Tibial nerve (tissue), 4 donors: ENCODE measurements at regions not wholly inside any gene's neighbourhood (a gene's known extent, or its start where the extent isn't known, plus 50 kb on each side); places are given as distances from the start of the nearest gene placed in this dataset.

ENCODE experiments used
- DNase-seq, 2 donors: peaks; one replicate each; pipeline ENCODE4 v3.0.0-alpha.2; 2019; ENCODE audit warnings: low spot score in 2 of 2
- H3K27ac ChIP-seq, 4 donors: fragments of 200-600 bp; sonication (generic) in 3 of 4; one replicate each; pipeline ENCODE4 v1.5.1; 2017 to 2019; ENCODE audit warnings: mild to moderate bottlenecking in 1 of 4
- H3K27me3 ChIP-seq, 2 donors: fragments of 200-600 bp; sonication (generic) in 1 of 2; one replicate each; pipeline versions ENCODE4 v1.5.1 to v1.6.0; 2017 to 2019
- H3K36me3 ChIP-seq, 3 donors: fragments of 200-600 bp; sonication (generic); one replicate each; pipeline ENCODE4 v1.5.1; 2018 to 2019
- H3K4me1 ChIP-seq, 4 donors: fragments of 200-600 bp; sonication (generic) in 3 of 4; one replicate each; pipeline ENCODE4 v1.5.1; 2017 to 2019
- H3K4me3 ChIP-seq, 4 donors: fragments of 200-600 bp; sonication (generic) in 3 of 4; one replicate each; pipeline ENCODE4 v1.5.1; 2017 to 2019; ENCODE audit warnings: mild to moderate bottlenecking in 1 of 4, moderate library complexity in 1 of 4
- H3K9me3 ChIP-seq, 4 donors: fragments of 200-600 bp; sonication (generic) in 3 of 4; one replicate each; pipeline ENCODE4 v1.5.1; 2017 to 2019
- CTCF ChIP-seq, 5 experiments: fragments of 200-600 bp in 3 of 5; fragments of 450-650 bp in 2 of 5; sonication (generic) in 3 of 5; IDR thresholded peaks; one replicate each; pipeline ENCODE4 v1.5.1; 2016 to 2019; ENCODE audit warnings: antibody characterized with exemption in 5 of 5, mild to moderate bottlenecking in 3 of 5, moderate library complexity in 2 of 5
- EP300 ChIP-seq, 2 donors: sonication (generic); formaldehyde crosslinking; IDR thresholded peaks; one replicate each; pipeline ENCODE4 v1.6.1; 2017; ENCODE audit warnings: antibody characterized with exemption in 2 of 2, mild to moderate bottlenecking in 1 of 2
- POLR2A ChIP-seq, 2 donors: fragments of 450-650 bp; IDR thresholded peaks; one replicate each; pipeline ENCODE4 v1.6.1; 2017; ENCODE audit warnings: antibody characterized with exemption in 2 of 2, mild to moderate bottlenecking in 2 of 2, moderate library complexity in 2 of 2
- WGBS, 2 donors: methylation state at CpG; one replicate each; pipeline ENCODE4 v1.1.5; 2018; 5-methylcytosine and 5-hydroxymethylcytosine counted together

GRCh38 chr6:165967810-165968407, 199.7 kb downstream of the TBXT start:
- TF ChIP-seq POLR2A (IDR thresholded peaks at IDR 0.05) (no peak), EP300 (IDR thresholded peaks at IDR 0.05) (no peak), CTCF (IDR thresholded peaks at IDR 0.05) (no peak)
- Histone ChIP-seq H3K36me3 (no peaks in the 10 kb centered on the region), H3K27ac (no peak overlapping the region), H3K27me3 (no peaks in the 10 kb centered on the region), H3K4me1 (no peaks in the 10 kb centered on the region), H3K4me3 (no peak overlapping the region), H3K9me3 (no peaks in the 10 kb centered on the region)
- no peak for DNase-seq
- WGBS, 2 donors, result 88 to 95% methylated on average over 5 of the region's 5 CpGs

GRCh38 chr6:165963750-165964149, 203.9 kb downstream of the TBXT start:
- Histone ChIP-seq H3K4me3 (no peak overlapping the region), H3K27me3 (no peaks in the 10 kb centered on the region), H3K36me3 (no peaks in the 10 kb centered on the region), H3K9me3 (no peaks in the 10 kb centered on the region), H3K4me1 (no peaks in the 10 kb centered on the region), H3K27ac (no peak overlapping the region)
- 72 to 79% methylated on average over 6 of the region's 6 CpGs for WGBS, 2 donors
- DNase-seq, result no peak
- TF ChIP-seq CTCF (IDR thresholded peaks at IDR 0.05) (no peak), EP300 (IDR thresholded peaks at IDR 0.05) (no peak), POLR2A (IDR thresholded peaks at IDR 0.05) (no peak)

GRCh38 chr6:165962366-165962765, 205.3 kb downstream of the TBXT start:
- Histone ChIP-seq H3K36me3 (no peaks in the 10 kb centered on the region), H3K4me3 (no peak overlapping the region), H3K4me1 (no peaks in the 10 kb centered on the region), H3K9me3 (no peaks in the 10 kb centered on the region), H3K27me3 (no peaks in the 10 kb centered on the region), H3K27ac (no peak overlapping the region)
- WGBS, 2 donors, result 69 to 78% methylated on average over 7 of the region's 7 CpGs
- TF ChIP-seq CTCF (IDR thresholded peaks at IDR 0.05) (no peak), POLR2A (IDR thresholded peaks at IDR 0.05) (no peak), EP300 (IDR thresholded peaks at IDR 0.05) (no peak)
- no peak for DNase-seq

- DNase-seq, result no peak
- no peak overlapping the region for H3K4me3 ChIP-seq
- TF ChIP-seq CTCF (IDR thresholded peaks at IDR 0.05) (no peak), EP300 (IDR thresholded peaks at IDR 0.05) (no peak), POLR2A (IDR thresholded peaks at IDR 0.05) (no peak)
- H3K4me1 ChIP-seq, result no peaks in the 10 kb centered on the region
- H3K27ac ChIP-seq, result no peak overlapping the region
- WGBS, 2 donors, result 80 to 86% methylated on average over 12 of the region's 12 CpGs
- H3K36me3 ChIP-seq, result no peaks in the 10 kb centered on the region
- H3K9me3 ChIP-seq, result no peaks in the 10 kb centered on the region
- H3K27me3 ChIP-seq, result no peaks in the 10 kb centered on the region
Measured at GRCh38 chr6:165961233-165961632, 206.4 kb downstream of the TBXT start.

GRCh38 chr6:165960695-165961094, 207.0 kb downstream of the TBXT start:
- Histone ChIP-seq H3K4me3 (no peak overlapping the region), H3K4me1 (no peaks in the 10 kb centered on the region), H3K36me3 (no peaks in the 10 kb centered on the region), H3K27ac (no peak overlapping the region), H3K9me3 (no peaks in the 10 kb centered on the region), H3K27me3 (no peaks in the 10 kb centered on the region)
- no peak for TF ChIP-seq CTCF (IDR thresholded peaks at IDR 0.05)
- no peak for DNase-seq
- WGBS, 2 donors, result 83% methylated on average over 12 of the region's 12 CpGs
